Chondrocyte (in vitro differentiated cells): ENCODE measurements at regions not wholly inside any gene's neighbourhood (a gene's known extent, or its start where the extent isn't known, plus 50 kb on each side); places are given as distances from the start of the nearest gene placed in this dataset.
A peak's percentile ranks its signal among the peaks of the same experiment; 100 is the strongest.
"Not testable (repeated sequence)": the region's sequence is repeated elsewhere in the genome, so short reads cannot be mapped to it uniquely, and the experiment has no call there.

Experiments used
- DNase-seq: peaks from one replicate; pipeline ENCODE4 v3.0.0; 2021; ENCODE audit warnings: mixed read lengths, low spot score
- H3K27ac Mint-ChIP-seq: one replicate; pipeline ENCODE4 v1.8.0; 2021; ENCODE audit warnings: mild to moderate bottlenecking, moderate library complexity, mixed read lengths; ENCODE audit not compliant: unreplicated experiment
- H3K27me3 Mint-ChIP-seq: 2 replicates; pipeline ENCODE4 v1.8.0; 2021; ENCODE audit warnings: low read depth, mixed read lengths
- H3K36me3 Mint-ChIP-seq: 2 replicates; pipeline ENCODE4 v1.8.0; 2021; ENCODE audit warnings: low read depth, mixed read lengths
- H3K4me1 Mint-ChIP-seq: 2 replicates; pipeline ENCODE4 v1.8.0; 2021; ENCODE audit warnings: low read depth, mild to moderate bottlenecking, mixed read lengths
- H3K4me3 Mint-ChIP-seq: one replicate; pipeline ENCODE4 v1.8.0; 2021; ENCODE audit warnings: mild to moderate bottlenecking, moderate library complexity, mixed read lengths; ENCODE audit not compliant: unreplicated experiment
- H3K9me3 Mint-ChIP-seq: 2 replicates; pipeline ENCODE4 v1.8.0; 2021; ENCODE audit warnings: low read depth, mixed read lengths

GRCh38 chr4:49161111-49161541, 175.1 kb downstream of the CWH43 start:
- H3K9me3 Mint-ChIP-seq, result peaks cover 15% of the 10 kb centered on the region
- H3K4me3 Mint-ChIP-seq, H3K27me3 Mint-ChIP-seq, H3K27ac Mint-ChIP-seq, H3K4me1 Mint-ChIP-seq, H3K36me3 Mint-ChIP-seq: not testable (repeated sequence)
- DNase-seq, result peak; percentile 75

GRCh38 chr4:49164916-49165315, 178.8 kb downstream of the CWH43 start:
- not testable (repeated sequence) for H3K9me3 Mint-ChIP-seq, H3K27me3 Mint-ChIP-seq, H3K27ac Mint-ChIP-seq, DNase-seq, H3K36me3 Mint-ChIP-seq, H3K4me1 Mint-ChIP-seq, H3K4me3 Mint-ChIP-seq

- DNase-seq, H3K4me1 Mint-ChIP-seq, H3K27me3 Mint-ChIP-seq, H3K4me3 Mint-ChIP-seq, H3K9me3 Mint-ChIP-seq, H3K27ac Mint-ChIP-seq, H3K36me3 Mint-ChIP-seq: not testable (repeated sequence)
Observed at GRCh38 chr4:49177847-49178246, 191.8 kb downstream of the CWH43 start.

GRCh38 chr4:49181088-49181487, 195.0 kb downstream of the CWH43 start:
- H3K4me3 Mint-ChIP-seq, H3K4me1 Mint-ChIP-seq, DNase-seq, H3K27me3 Mint-ChIP-seq, H3K36me3 Mint-ChIP-seq, H3K9me3 Mint-ChIP-seq, H3K27ac Mint-ChIP-seq: not testable (repeated sequence)

GRCh38 chr4:49211396-49212194, 225.5 kb downstream of the CWH43 start:
- not testable (repeated sequence) for H3K4me3 Mint-ChIP-seq, H3K27me3 Mint-ChIP-seq, H3K4me1 Mint-ChIP-seq, H3K36me3 Mint-ChIP-seq, H3K27ac Mint-ChIP-seq, DNase-seq
- peaks cover 48% of the 10 kb centered on the region for H3K9me3 Mint-ChIP-seq

- not testable (repeated sequence) for H3K4me1 Mint-ChIP-seq, H3K4me3 Mint-ChIP-seq, H3K27me3 Mint-ChIP-seq, H3K27ac Mint-ChIP-seq, H3K36me3 Mint-ChIP-seq
- peak; percentile 95 for DNase-seq
- H3K9me3 Mint-ChIP-seq, result peaks cover 62% of the 10 kb centered on the region
Observed at GRCh38 chr4:49213250-49213649, 227.2 kb downstream of the CWH43 start.

- not testable (repeated sequence) for H3K4me3 Mint-ChIP-seq, H3K4me1 Mint-ChIP-seq, H3K27ac Mint-ChIP-seq, H3K27me3 Mint-ChIP-seq, H3K36me3 Mint-ChIP-seq
- peak; percentile 93 for DNase-seq
- peaks cover 59% of the 10 kb centered on the region for H3K9me3 Mint-ChIP-seq
Observed at GRCh38 chr4:49213750-49214149, 227.7 kb downstream of the CWH43 start.

- not testable (repeated sequence) for H3K4me1 Mint-ChIP-seq, H3K4me3 Mint-ChIP-seq, H3K27ac Mint-ChIP-seq, H3K36me3 Mint-ChIP-seq, H3K27me3 Mint-ChIP-seq
- peaks cover 61% of the 10 kb centered on the region for H3K9me3 Mint-ChIP-seq
- peak; percentile 92 for DNase-seq
Observed at GRCh38 chr4:49214453-49215081, 228.5 kb downstream of the CWH43 start.

- not testable (repeated sequence) for H3K27me3 Mint-ChIP-seq, H3K4me3 Mint-ChIP-seq, DNase-seq, H3K27ac Mint-ChIP-seq, H3K4me1 Mint-ChIP-seq, H3K36me3 Mint-ChIP-seq
- H3K9me3 Mint-ChIP-seq, result peaks cover 59% of the 10 kb centered on the region
Observed at GRCh38 chr4:49215082-49215479, 229.0 kb downstream of the CWH43 start.

GRCh38 chr4:49216606-49217005, 230.5 kb downstream of the CWH43 start:
- not testable (repeated sequence) for H3K36me3 Mint-ChIP-seq, DNase-seq, H3K4me1 Mint-ChIP-seq, H3K4me3 Mint-ChIP-seq, H3K27me3 Mint-ChIP-seq, H3K27ac Mint-ChIP-seq
- H3K9me3 Mint-ChIP-seq, result peaks cover 70% of the 10 kb centered on the region
